ENCODE measurements at regions not wholly inside any gene's neighbourhood (a gene's known extent, or its start where the extent isn't known, plus 50 kb on each side); places are given as distances from the start of the nearest gene placed in this dataset.
"Not testable (repeated sequence)": the region's sequence is repeated elsewhere in the genome, so short reads cannot be mapped to it uniquely, and the experiment has no call there.

DNA sequence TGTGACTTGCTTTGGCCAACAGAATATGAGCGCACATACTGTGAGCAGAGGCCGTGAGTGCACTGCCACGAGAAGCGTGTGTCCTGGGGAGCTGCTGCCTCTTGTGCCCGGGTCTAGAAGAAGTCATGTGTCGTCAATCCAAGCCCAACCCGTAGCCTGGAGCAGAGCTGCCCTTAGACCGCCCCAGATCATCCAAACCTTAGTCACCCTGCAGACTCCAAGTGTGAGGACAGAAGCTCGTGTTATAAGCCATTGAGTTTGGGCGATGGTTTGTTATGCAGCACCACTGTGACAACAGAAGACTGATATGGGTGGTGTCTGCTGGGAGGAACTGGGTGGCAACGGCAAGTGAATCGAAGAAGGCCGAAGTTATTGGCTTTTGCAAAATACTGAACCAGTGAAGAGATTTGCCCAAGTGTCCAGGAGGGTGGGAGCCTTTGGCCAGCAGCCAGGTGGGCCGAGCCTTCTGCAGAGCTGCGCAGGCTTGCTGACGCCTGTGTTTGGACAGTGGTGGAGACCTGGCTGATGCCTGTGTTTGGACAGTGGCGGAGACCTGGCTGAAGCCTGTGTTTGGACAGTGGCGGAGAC is 101.3 kb upstream of the SULF2 start:
- H3K4me1 ChIP-seq: peaks cover 6% of the 10 kb centered on the region
- no TSS peak for BruUV-seq (replicated peaks)
- no peaks in the 10 kb centered on the region for H3K9me3 ChIP-seq
- H3K9me3 Mint-ChIP-seq (ENCODE audit: unreplicated experiment): no peaks in the 10 kb centered on the region
- no peak overlapping the region for H3K4me3 Mint-ChIP-seq (ENCODE audit: unreplicated experiment)
- intact Hi-C loops (cut with micrococcal nuclease; ENCODE audit: unreplicated experiment): no loop called here
- peaks cover 5% of the 10 kb centered on the region for H3K4me1 Mint-ChIP-seq (ENCODE audit: low read depth, unreplicated experiment)
- H3K4me3 ChIP-seq (ENCODE audit: low read depth, low read length): no peak overlapping the region
- CTCF ChIA-PET: no interaction called here
- POLR2A ChIA-PET: no interaction called here
- TF ChIP-seq, protein P1, sequence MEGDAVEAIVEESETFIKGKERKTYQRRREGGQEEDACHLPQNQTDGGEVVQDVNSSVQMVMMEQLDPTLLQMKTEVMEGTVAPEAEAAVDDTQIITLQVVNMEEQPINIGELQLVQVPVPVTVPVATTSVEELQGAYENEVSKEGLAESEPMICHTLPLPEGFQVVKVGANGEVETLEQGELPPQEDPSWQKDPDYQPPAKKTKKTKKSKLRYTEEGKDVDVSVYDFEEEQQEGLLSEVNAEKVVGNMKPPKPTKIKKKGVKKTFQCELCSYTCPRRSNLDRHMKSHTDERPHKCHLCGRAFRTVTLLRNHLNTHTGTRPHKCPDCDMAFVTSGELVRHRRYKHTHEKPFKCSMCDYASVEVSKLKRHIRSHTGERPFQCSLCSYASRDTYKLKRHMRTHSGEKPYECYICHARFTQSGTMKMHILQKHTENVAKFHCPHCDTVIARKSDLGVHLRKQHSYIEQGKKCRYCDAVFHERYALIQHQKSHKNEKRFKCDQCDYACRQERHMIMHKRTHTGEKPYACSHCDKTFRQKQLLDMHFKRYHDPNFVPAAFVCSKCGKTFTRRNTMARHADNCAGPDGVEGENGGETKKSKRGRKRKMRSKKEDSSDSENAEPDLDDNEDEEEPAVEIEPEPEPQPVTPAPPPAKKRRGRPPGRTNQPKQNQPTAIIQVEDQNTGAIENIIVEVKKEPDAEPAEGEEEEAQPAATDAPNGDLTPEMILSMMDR (IDR thresholded peaks at IDR 0.05; ENCODE audit: insufficient read depth in 1 of 2, low read depth in 1 of 2, low read length in 1 of 2, severe bottlenecking in 1 of 2, unreplicated experiment in 1 of 2): no peak
- DNase-seq: peak in 1 of 2 experiments; percentile 36
- H3K36me3 ChIP-seq (ENCODE audit: control insufficient read depth, insufficient read depth, low read length): no peaks in the 10 kb centered on the region
- peaks cover 6% of the 10 kb centered on the region for H3K27me3 Mint-ChIP-seq (ENCODE audit: insufficient read depth, unreplicated experiment)
- no peak overlapping the region for H3K27ac Mint-ChIP-seq (ENCODE audit: unreplicated experiment)
- H3K36me3 Mint-ChIP-seq (ENCODE audit: insufficient read depth, unreplicated experiment): no peaks in the 10 kb centered on the region
- H3K27me3 ChIP-seq (replicated peaks; ENCODE audit: control insufficient read depth, insufficient read depth, low read length): no peaks in the 10 kb centered on the region; the same call in 1 of the 2 replicates

DNA sequence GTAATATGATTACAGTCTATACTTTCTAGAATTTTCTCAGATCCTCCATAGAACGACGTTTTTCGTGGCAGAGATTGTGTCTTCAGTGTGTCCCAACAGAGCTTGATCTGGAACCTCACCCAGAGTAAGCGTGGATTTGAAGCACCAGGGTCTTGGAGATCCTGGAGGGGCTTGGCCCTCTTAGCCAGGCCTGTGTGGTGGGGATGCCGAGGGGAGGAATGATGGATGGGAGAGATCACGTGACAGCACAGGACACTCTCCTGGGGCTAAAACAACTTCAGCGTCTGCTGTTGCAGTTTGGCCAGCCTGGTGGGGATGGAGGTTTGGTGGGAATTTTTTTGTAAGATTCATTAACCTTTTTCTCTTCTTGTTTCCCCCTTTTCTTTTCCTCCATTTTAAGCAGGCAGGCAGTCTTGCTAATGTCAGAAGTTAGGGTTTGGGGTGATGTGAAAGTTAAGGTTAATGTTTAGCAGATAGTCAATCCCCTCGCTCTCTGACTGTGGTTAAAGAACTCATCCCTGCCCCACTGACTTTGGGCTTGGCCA is 100.7 kb upstream of the SULF2 start:
- Histone ChIP-seq H3K36me3 (ENCODE audit: control insufficient read depth, insufficient read depth, low read length) (no peaks in the 10 kb centered on the region), H3K4me3 (ENCODE audit: low read depth, low read length) (no peak overlapping the region), H3K9me3 (no peaks in the 10 kb centered on the region), H3K4me1 (peaks cover 10% of the 10 kb centered on the region), H3K27me3 (replicated peaks; ENCODE audit: control insufficient read depth, insufficient read depth, low read length) (no peaks in the 10 kb centered on the region; the same call in 1 of the 2 replicates)
- Mint-ChIP-seq H3K27me3 (ENCODE audit: insufficient read depth, unreplicated experiment) (peaks cover 6% of the 10 kb centered on the region), H3K4me3 (ENCODE audit: unreplicated experiment) (no peak overlapping the region), H3K27ac (ENCODE audit: unreplicated experiment) (no peak overlapping the region), H3K36me3 (ENCODE audit: insufficient read depth, unreplicated experiment) (no peaks in the 10 kb centered on the region), H3K4me1 (ENCODE audit: low read depth, unreplicated experiment) (peaks cover 7% of the 10 kb centered on the region), H3K9me3 (ENCODE audit: unreplicated experiment) (no peaks in the 10 kb centered on the region)
- ChIA-PET CTCF (no interaction called here), POLR2A (no interaction called here)
- TF ChIP-seq, protein P1 (IDR thresholded peaks at IDR 0.05; ENCODE audit: insufficient read depth in 1 of 2, low read depth in 1 of 2, low read length in 1 of 2, severe bottlenecking in 1 of 2, unreplicated experiment in 1 of 2): no peak
- DNase-seq: peak in 1 of 2 experiments; percentile 31
- intact Hi-C loops (cut with micrococcal nuclease; ENCODE audit: unreplicated experiment): no loop called here
- BruUV-seq (replicated peaks): no TSS peak

DNA sequence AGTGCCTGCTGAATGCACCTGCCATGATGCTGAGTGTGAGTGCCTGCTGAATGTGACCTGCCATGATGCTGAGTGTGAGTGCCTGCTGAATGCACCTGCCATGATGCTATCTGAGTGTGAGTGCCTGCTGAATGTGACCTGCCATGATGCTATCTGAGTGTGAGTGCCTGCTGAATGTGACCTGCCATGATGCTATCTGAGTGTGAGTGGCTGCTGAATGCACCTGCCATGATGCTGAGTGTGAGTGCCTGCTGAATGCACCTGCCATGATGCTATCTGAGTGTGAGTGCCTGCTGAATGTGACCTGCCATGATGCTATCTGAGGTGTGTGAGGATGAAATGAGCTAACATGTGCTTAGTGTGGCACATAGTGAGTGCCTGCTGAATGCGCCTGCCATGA is 98.7 kb upstream of the SULF2 start:
- H3K4me1 Mint-ChIP-seq (ENCODE audit: low read depth, unreplicated experiment); H3K27me3 ChIP-seq (replicated peaks; ENCODE audit: control insufficient read depth, insufficient read depth, low read length); BruUV-seq (replicated peaks); intact Hi-C loops (cut with micrococcal nuclease; ENCODE audit: unreplicated experiment); H3K27me3 Mint-ChIP-seq (ENCODE audit: insufficient read depth, unreplicated experiment); H3K36me3 ChIP-seq (ENCODE audit: control insufficient read depth, insufficient read depth, low read length); POLR2A ChIA-PET; H3K9me3 ChIP-seq; H3K4me3 Mint-ChIP-seq (ENCODE audit: unreplicated experiment); H3K36me3 Mint-ChIP-seq (ENCODE audit: insufficient read depth, unreplicated experiment); H3K4me3 ChIP-seq (ENCODE audit: low read depth, low read length); H3K27ac Mint-ChIP-seq (ENCODE audit: unreplicated experiment); H3K9me3 Mint-ChIP-seq (ENCODE audit: unreplicated experiment): not testable (repeated sequence)
- CTCF ChIA-PET: interaction anchor here (1.2 kb wide), 1 partner anchor 11 kb away, joined by 3 read pairs; no protein-coding TSS in a partner anchor
- peak in 1 of 2 experiments; percentile 21 for DNase-seq
- H3K4me1 ChIP-seq: peaks cover 10% of the 10 kb centered on the region

All from Caco-2 (cell line).